GM12892 (cell line): ENCODE measurements at regions not wholly inside any gene's neighbourhood (a gene's known extent, or its start where the extent isn't known, plus 50 kb on each side); places are given as distances from the start of the nearest gene placed in this dataset.

Source experiments
- DNase-seq: peaks from one replicate; pipeline ENCODE4 v3.0.0; 2011; ENCODE audit not compliant: insufficient read length
- FAIRE-seq: peaks from 2 replicates; lab custom pipeline; 2011; peaks lifted over from hg19 to GRCh38; lab: Jason Lieb, UNC
- POLR2A ChIP-seq: IDR thresholded peaks from 2 replicates; pipeline ENCODE4 v1.6.1; 2011; ENCODE audit warnings: low read depth, low read length, control low read depth
- POLR2AphosphoS5 ChIP-seq: IDR thresholded peaks from 2 replicates; pipeline ENCODE4 v1.6.1; 2011; ENCODE audit warnings: low read depth, low read length, control low read depth
- TAF1 ChIP-seq: IDR thresholded peaks from 2 replicates; pipeline ENCODE4 v1.6.1; 2011; ENCODE audit warnings: low read depth, mild to moderate bottlenecking, control low read depth, low read length, borderline replicate concordance

- FAIRE-seq (no peak), DNase-seq (no peak)
- no peak for TF ChIP-seq POLR2A
- no peak for TF ChIP-seq POLR2AphosphoS5
- no peak for TF ChIP-seq TAF1
Measured at GRCh38 chr11:116413301-116414242, 359.2 kb downstream of the BUD13 start.

GRCh38 chr11:116412118-116412889 is 360.5 kb downstream of the BUD13 start:
- FAIRE-seq (no peak), DNase-seq (no peak)
- TF ChIP-seq POLR2AphosphoS5 (no peak), POLR2A (no peak), TAF1 (no peak)

- FAIRE-seq (no peak), DNase-seq (no peak)
- no peak for TF ChIP-seq TAF1
- TF ChIP-seq POLR2AphosphoS5 = no peak
- no peak for TF ChIP-seq POLR2A
Measured at GRCh38 chr11:116409238-116409637, 363.5 kb downstream of the BUD13 start.

GRCh38 chr11:116406042-116406441 is 366.7 kb downstream of the BUD13 start:
- DNase-seq (no peak), FAIRE-seq (no peak)
- no peak for TF ChIP-seq POLR2A
- no peak for TF ChIP-seq POLR2AphosphoS5
- TF ChIP-seq TAF1 = no peak

GRCh38 chr11:116404462-116404798 is 368.4 kb downstream of the BUD13 start:
- TF ChIP-seq TAF1 = no peak
- TF ChIP-seq POLR2AphosphoS5 = no peak
- no peak for TF ChIP-seq POLR2A
- FAIRE-seq (no peak), DNase-seq (no peak)

GRCh38 chr11:116403794-116404461 is 368.9 kb downstream of the BUD13 start:
- FAIRE-seq = no peak
- no peak for DNase-seq
- TF ChIP-seq POLR2A = no peak
- TF ChIP-seq POLR2AphosphoS5 = no peak
- TF ChIP-seq TAF1 = no peak

- FAIRE-seq = no peak
- TF ChIP-seq POLR2AphosphoS5 = no peak
- TF ChIP-seq POLR2A = no peak
- TF ChIP-seq TAF1 = no peak
Measured at GRCh38 chr11:116400081-116400480, 372.7 kb downstream of the BUD13 start.

GRCh38 chr11:116397602-116398084 is 375.1 kb downstream of the BUD13 start:
- FAIRE-seq = no peak
- TF ChIP-seq POLR2AphosphoS5 (no peak), TAF1 (no peak), POLR2A (no peak)
- no peak for DNase-seq

More at GRCh38 chr11:116400081-116400480, 372.7 kb downstream of the BUD13 start:
- DNase-seq = no peak

GRCh38 chr11:116396331-116396730 is 376.5 kb downstream of the BUD13 start:
- FAIRE-seq = no peak
- TF ChIP-seq POLR2A (no peak), POLR2AphosphoS5 (no peak), TAF1 (no peak)
- no peak for DNase-seq

GRCh38 chr11:116394022-116394421 is 378.8 kb downstream of the BUD13 start:
- FAIRE-seq (no peak), DNase-seq (no peak)
- TF ChIP-seq TAF1 (no peak), POLR2AphosphoS5 (no peak), POLR2A (no peak)

GRCh38 chr11:116390963-116391362 is 381.8 kb downstream of the BUD13 start:
- TF ChIP-seq TAF1 = no peak
- no peak for TF ChIP-seq POLR2AphosphoS5
- no peak for TF ChIP-seq POLR2A
- FAIRE-seq (no peak), DNase-seq (no peak)
